Neural cell (in vitro differentiated cells): ENCODE measurements at regions not wholly inside any gene's neighbourhood (a gene's known extent, or its start where the extent isn't known, plus 50 kb on each side); places are given as distances from the start of the nearest gene placed in this dataset.

ENCODE experiments used
- H2AFZ ChIP-seq: fragments of 200-600, 300-800 bp; sonication (generic), shearing (Covaris generic); 2 replicates; pipeline ENCODE4 v1.6.0; 2014; ENCODE audit warnings: low read depth, mild to moderate bottlenecking, antibody characterized with exemption, low read length, moderate library complexity
- H3F3A ChIP-seq: fragments of 200-600 bp; shearing (Covaris generic); 2 replicates; pipeline ENCODE4 v1.6.1; 2016; ENCODE audit warnings: mild to moderate bottlenecking, moderate library complexity, mixed read lengths, antibody characterized with exemption, low read length; ENCODE audit not compliant: insufficient read depth, poor library complexity, severe bottlenecking
- H3K27ac ChIP-seq: fragments of 200-600, 300-800 bp; sonication (generic), shearing (Covaris generic); 2 replicates; pipeline ENCODE4 v1.5.1; 2014; ENCODE audit warnings: mild to moderate bottlenecking, low read length, moderate library complexity
- H3K27me3 ChIP-seq: fragments of 300-800, 200-600 bp; sonication (generic), shearing (Covaris generic); 2 replicates; pipeline ENCODE4 v1.6.0; 2014; ENCODE audit warnings: mild to moderate bottlenecking, low read depth, low read length, moderate library complexity; ENCODE audit not compliant: insufficient read depth
- H3K36me3 ChIP-seq: fragments of 300-800, 200-600 bp; sonication (generic), shearing (Covaris generic); 2 replicates; pipeline ENCODE4 v1.5.1; 2014; ENCODE audit warnings: mild to moderate bottlenecking, antibody characterized with exemption, low read length, moderate library complexity; ENCODE audit not compliant: insufficient read depth
- H3K4me2 ChIP-seq: fragments of 300-800, 200-600 bp; sonication (generic), shearing (Covaris generic); 2 replicates; pipeline ENCODE4 v1.6.0; 2014; ENCODE audit warnings: mild to moderate bottlenecking, low read length
- H3K4me3 ChIP-seq: fragments of 300-800, 200-600 bp; sonication (generic), shearing (Covaris generic); 2 replicates; pipeline ENCODE4 v1.5.1; 2014; ENCODE audit warnings: mild to moderate bottlenecking, low read length, moderate library complexity
- H3K79me2 ChIP-seq: fragments of 200-600 bp; shearing (Covaris generic); replicated peaks from 2 replicates; pipeline ENCODE4 v1.6.0; 2014; ENCODE audit warnings: mild to moderate bottlenecking, low read length, moderate library complexity; ENCODE audit not compliant: insufficient read depth
- H3K9ac ChIP-seq: fragments of 300-800, 200-600 bp; sonication (generic), shearing (Covaris generic); 2 replicates; pipeline ENCODE4 v1.6.1; 2016; ENCODE audit warnings: mild to moderate bottlenecking, low read length, mixed read lengths
- H3K9me2 ChIP-seq: fragments of 200-600 bp; shearing (Covaris generic); 2 replicates; pipeline ENCODE4 v1.6.1; 2016; ENCODE audit warnings: mild to moderate bottlenecking, low read length, mixed read lengths; ENCODE audit not compliant: insufficient read depth
- H3K9me3 ChIP-seq: fragments of 200-600, 300-800 bp; sonication (generic), shearing (Covaris generic); 2 replicates; pipeline ENCODE4 v1.6.1; 2016; ENCODE audit warnings: mild to moderate bottlenecking, mixed run types, low read length, moderate library complexity, mixed read lengths
- H4K20me1 ChIP-seq: fragments of 200-600 bp; shearing (Covaris generic); 2 replicates; pipeline ENCODE4 v1.6.1; 2016; ENCODE audit warnings: mild to moderate bottlenecking, mixed run types; ENCODE audit not compliant: insufficient read depth
- CTCF ChIP-seq: fragments of 450-650 bp; IDR thresholded peaks from 2 replicates; pipeline ENCODE4 v1.5.1; 2014; ENCODE audit warnings: antibody characterized with exemption, mild to moderate bottlenecking, moderate library complexity; ENCODE audit not compliant: poor library complexity, severe bottlenecking
- EP300 ChIP-seq: fragments of 450-650 bp; conservative IDR thresholded peaks from 2 replicates; pipeline ENCODE4 v1.6.1; 2014; ENCODE audit warnings: antibody characterized with exemption, mild to moderate bottlenecking, moderate library complexity; ENCODE audit not compliant: poor library complexity, severe bottlenecking
- MXI1 ChIP-seq: fragments of 450-650 bp; conservative IDR thresholded peaks from 2 replicates; pipeline ENCODE4 v1.6.1; 2014; ENCODE audit warnings: antibody characterized with exemption, mild to moderate bottlenecking; ENCODE audit not compliant: poor library complexity, severe bottlenecking
- POLR2AphosphoS5 ChIP-seq: IDR thresholded peaks from 2 replicates; pipeline ENCODE4 v1.6.1; 2012
- RAD21 ChIP-seq: fragments of 450-650 bp; conservative IDR thresholded peaks from 2 replicates; pipeline ENCODE4 v1.6.1; 2014; ENCODE audit warnings: antibody characterized with exemption, mild to moderate bottlenecking, moderate library complexity
- REST ChIP-seq: IDR thresholded peaks from 2 replicates; pipeline ENCODE4 v1.6.1; 2012; ENCODE audit warnings: borderline replicate concordance
- SMC3 ChIP-seq: fragments of 450-650 bp; conservative IDR thresholded peaks from 2 replicates; pipeline ENCODE4 v1.6.1; 2014; ENCODE audit warnings: antibody characterized with exemption, mild to moderate bottlenecking, moderate library complexity; ENCODE audit not compliant: poor library complexity
- TAF1 ChIP-seq: IDR thresholded peaks from 2 replicates; pipeline ENCODE4 v1.6.1; 2012; ENCODE audit warnings: low read depth

DNA sequence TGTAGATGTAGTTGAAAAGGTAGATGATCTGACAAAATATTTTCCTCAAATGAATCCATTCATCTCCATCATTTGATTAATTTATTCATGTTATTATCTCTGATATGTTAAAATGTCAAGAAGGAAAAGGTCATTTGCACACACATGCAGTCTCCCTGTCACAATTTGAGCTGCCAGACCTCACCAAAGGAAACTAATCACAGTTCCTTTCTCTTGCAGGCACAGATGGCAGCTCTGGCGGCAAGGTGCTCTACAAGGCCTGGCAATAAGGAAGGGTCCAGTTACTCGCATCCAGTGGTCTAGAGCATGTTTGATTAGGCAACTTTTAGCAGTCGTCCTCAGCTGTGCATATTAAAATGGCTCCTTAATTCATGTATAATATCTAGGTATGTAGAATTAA is 120.1 kb downstream of the FEM1C start:
- Histone ChIP-seq H3K9me3 (no peaks in the 10 kb centered on the region), H3K27me3 (no peaks in the 10 kb centered on the region), H2AFZ (no peak overlapping the region), H3K9me2 (no peaks in the 10 kb centered on the region), H3K4me3 (no peak overlapping the region), H3K27ac (no peak overlapping the region), H3K36me3 (no peaks in the 10 kb centered on the region), H3F3A (no peaks in the 10 kb centered on the region), H3K4me2 (no peak overlapping the region), H3K9ac (no peak overlapping the region), H4K20me1 (no peaks in the 10 kb centered on the region), H3K79me2 (no peaks in the 10 kb centered on the region)
- no peak for TF ChIP-seq SMC3
- no peak for TF ChIP-seq POLR2AphosphoS5
- no peak for TF ChIP-seq RAD21
- no peak for TF ChIP-seq TAF1
- TF ChIP-seq CTCF, result no peak
- no peak for TF ChIP-seq REST
- TF ChIP-seq MXI1, result no peak

DNA sequence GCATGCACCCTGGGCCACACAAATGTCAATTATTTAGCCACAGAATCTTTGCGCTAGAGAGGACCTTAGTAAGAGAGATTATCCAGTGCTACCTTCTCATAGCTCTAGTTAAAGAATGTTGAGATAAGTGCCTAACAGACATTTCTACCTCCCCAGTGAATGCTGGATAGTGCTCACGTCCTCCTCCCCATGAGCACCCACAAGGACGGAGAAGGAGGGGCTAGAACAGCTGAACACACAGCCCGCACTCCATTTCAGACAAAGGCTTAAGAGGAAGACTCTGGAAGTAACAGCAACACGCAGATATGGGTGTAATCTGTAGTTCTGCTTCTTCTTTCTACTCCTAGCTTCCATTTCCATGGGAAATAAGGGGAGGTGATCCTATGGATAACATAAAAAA is 120.5 kb downstream of the FEM1C start:
- Histone ChIP-seq H3K27me3 (no peaks in the 10 kb centered on the region), H3K36me3 (no peaks in the 10 kb centered on the region), H3K4me3 (no peak overlapping the region), H3K9me2 (no peaks in the 10 kb centered on the region), H3K4me2 (no peak overlapping the region), H3K27ac (no peak overlapping the region), H2AFZ (no peak overlapping the region), H3K79me2 (no peaks in the 10 kb centered on the region), H4K20me1 (no peaks in the 10 kb centered on the region), H3F3A (no peaks in the 10 kb centered on the region), H3K9me3 (no peaks in the 10 kb centered on the region), H3K9ac (no peak overlapping the region)
- TF ChIP-seq CTCF (no peak), EP300 (no peak)
